Gastrocnemius medialis (tissue), 4 donors: ENCODE measurements at regions not wholly inside any gene's neighbourhood (a gene's known extent, or its start where the extent isn't known, plus 50 kb on each side); places are given as distances from the start of the nearest gene placed in this dataset.

Experiments used
- ATAC-seq, 2 donors: fragments of 150-250 bp; one replicate each; pipeline ENCODE4 v1.9.1; 2016
- DNase-seq, 2 donors: peaks; one replicate each; pipeline ENCODE4 v3.0.0-alpha.2; 2019
- H3K27ac ChIP-seq, 4 donors: fragments of 200-600 bp; sonication (generic); 1 replicate in 1 of 4; 2 replicates in 3 of 4; pipeline ENCODE4 v1.5.1; 2016 to 2018; ENCODE audit warnings: mild to moderate bottlenecking in 2 of 4, moderate library complexity in 1 of 4
- H3K27me3 ChIP-seq, 3 donors: fragments of 200-600 bp; sonication (generic) in 2 of 3; 1 replicate in 1 of 3; 2 replicates in 2 of 3; pipeline versions ENCODE4 v1.5.1 to v1.6.0; 2016 to 2019; ENCODE audit warnings: mild to moderate bottlenecking in 1 of 3, moderate library complexity in 1 of 3
- H3K36me3 ChIP-seq, 2 donors: fragments of 200-600 bp; sonication (generic) in 1 of 2; one replicate each; pipeline ENCODE4 v1.5.1; 2017 to 2018
- H3K4me1 ChIP-seq, 2 donors: fragments of 200-600 bp; sonication (generic) in 1 of 2; one replicate each; pipeline ENCODE4 v1.5.1; 2016 to 2017; ENCODE audit warnings: mild to moderate bottlenecking in 2 of 2
- H3K4me3 ChIP-seq, 4 donors: fragments of 200-600 bp; sonication (generic) in 3 of 4; 1 replicate in 1 of 4; 2 replicates in 3 of 4; pipeline ENCODE4 v1.5.1; 2016 to 2019; ENCODE audit warnings: mild to moderate bottlenecking in 2 of 4
- H3K9me3 ChIP-seq, 3 donors: fragments of 200-600 bp; sonication (generic) in 2 of 3; 1 replicate in 1 of 3; 2 replicates in 2 of 3; pipeline ENCODE4 v1.5.1; 2016 to 2019
- POLR2A ChIP-seq, 2 donors: fragments of 450-650 bp; IDR thresholded peaks; one replicate each; pipeline ENCODE4 v1.6.1; 2017; ENCODE audit warnings: antibody characterized with exemption in 2 of 2, mild to moderate bottlenecking in 2 of 2, moderate library complexity in 2 of 2
- in situ Hi-C, 4 donors: fragments of 200-750 bp; cut with MboI; loops; one replicate each; pipeline versions ENCODE4 v1.15.0 to v1.8.0; 2017; ENCODE audit warnings: low sequenced_read_pairs in 4 of 4
- intact Hi-C: fragments of 100-400 bp; cut with DNase I; formaldehyde crosslinking; loops from one replicate; pipeline ENCODE4 v1.15.1; 2023; ENCODE audit warnings: low total_unique reads
- TF ChIP-seq, protein P1 (sequence below), 5 experiments: fragments of 450-650 bp in 3 of 5; fragments of 200-600 bp in 2 of 5; sonication (generic) in 2 of 5; IDR thresholded peaks in 4 of 5; conservative IDR thresholded peaks in 1 of 5; 1 replicate in 4 of 5; 2 replicates in 1 of 5; pipeline ENCODE4 v1.5.1; 2016 to 2019; ENCODE audit warnings: antibody characterized with exemption in 5 of 5, mild to moderate bottlenecking in 3 of 5, moderate library complexity in 3 of 5

DNA sequence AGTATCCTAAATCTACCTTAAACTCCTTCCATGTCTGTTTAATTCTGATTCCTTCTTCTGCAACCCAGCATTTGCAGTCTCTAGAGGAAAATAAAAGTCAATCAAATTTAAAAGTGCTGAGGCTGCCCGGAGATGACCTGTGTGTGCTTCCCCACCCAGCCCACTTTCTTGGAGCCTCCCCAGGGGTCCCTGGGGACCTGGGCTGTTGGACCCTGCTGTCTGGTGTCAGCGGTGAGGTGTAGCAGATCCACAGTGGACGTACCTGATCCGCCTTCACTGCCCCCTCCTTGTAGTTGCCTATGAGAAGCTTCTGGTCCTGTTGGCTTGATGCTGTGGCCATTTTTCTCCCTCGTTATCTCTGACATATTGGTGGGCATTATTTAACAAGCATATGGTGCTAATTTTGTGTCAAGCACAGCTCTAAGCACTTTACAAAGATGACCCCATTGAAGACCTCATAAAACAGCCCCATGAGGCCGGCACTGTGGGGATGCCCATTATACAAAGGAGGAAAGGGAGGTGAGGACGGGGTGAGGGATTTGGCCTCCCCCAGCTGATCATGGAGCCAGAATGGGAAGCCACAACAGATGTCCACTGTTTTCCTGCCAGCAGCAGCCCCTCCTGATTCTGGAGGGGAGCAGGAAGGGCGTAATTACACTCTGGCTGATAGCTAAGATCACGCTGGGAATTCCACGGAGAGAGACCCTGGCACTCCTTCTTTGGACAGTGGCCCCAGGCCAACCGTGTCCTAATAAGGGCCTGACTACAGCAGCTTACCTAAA is 628.2 kb downstream of the CDH26 start:
- in situ Hi-C loops = no loop called here
- no peaks in the 10 kb centered on the region for H3K27me3 ChIP-seq
- no peak for DNase-seq
- H3K4me1 ChIP-seq = no peaks in the 10 kb centered on the region
- no peak overlapping the region for H3K4me3 ChIP-seq
- H3K27ac ChIP-seq = no peak overlapping the region
- intact Hi-C loops = no loop called here
- no peaks in the 10 kb centered on the region for H3K36me3 ChIP-seq
- TF ChIP-seq, protein P1, sequence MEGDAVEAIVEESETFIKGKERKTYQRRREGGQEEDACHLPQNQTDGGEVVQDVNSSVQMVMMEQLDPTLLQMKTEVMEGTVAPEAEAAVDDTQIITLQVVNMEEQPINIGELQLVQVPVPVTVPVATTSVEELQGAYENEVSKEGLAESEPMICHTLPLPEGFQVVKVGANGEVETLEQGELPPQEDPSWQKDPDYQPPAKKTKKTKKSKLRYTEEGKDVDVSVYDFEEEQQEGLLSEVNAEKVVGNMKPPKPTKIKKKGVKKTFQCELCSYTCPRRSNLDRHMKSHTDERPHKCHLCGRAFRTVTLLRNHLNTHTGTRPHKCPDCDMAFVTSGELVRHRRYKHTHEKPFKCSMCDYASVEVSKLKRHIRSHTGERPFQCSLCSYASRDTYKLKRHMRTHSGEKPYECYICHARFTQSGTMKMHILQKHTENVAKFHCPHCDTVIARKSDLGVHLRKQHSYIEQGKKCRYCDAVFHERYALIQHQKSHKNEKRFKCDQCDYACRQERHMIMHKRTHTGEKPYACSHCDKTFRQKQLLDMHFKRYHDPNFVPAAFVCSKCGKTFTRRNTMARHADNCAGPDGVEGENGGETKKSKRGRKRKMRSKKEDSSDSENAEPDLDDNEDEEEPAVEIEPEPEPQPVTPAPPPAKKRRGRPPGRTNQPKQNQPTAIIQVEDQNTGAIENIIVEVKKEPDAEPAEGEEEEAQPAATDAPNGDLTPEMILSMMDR (IDR thresholded peaks at IDR 0.05 in 4 of 5, conservative IDR thresholded peaks at IDR 0.05 in 1 of 5) = no peak
- no peak for TF ChIP-seq POLR2A (IDR thresholded peaks at IDR 0.05)
- peak; percentile 42 to 49 for ATAC-seq
- H3K9me3 ChIP-seq = no peaks in the 10 kb centered on the region

DNA sequence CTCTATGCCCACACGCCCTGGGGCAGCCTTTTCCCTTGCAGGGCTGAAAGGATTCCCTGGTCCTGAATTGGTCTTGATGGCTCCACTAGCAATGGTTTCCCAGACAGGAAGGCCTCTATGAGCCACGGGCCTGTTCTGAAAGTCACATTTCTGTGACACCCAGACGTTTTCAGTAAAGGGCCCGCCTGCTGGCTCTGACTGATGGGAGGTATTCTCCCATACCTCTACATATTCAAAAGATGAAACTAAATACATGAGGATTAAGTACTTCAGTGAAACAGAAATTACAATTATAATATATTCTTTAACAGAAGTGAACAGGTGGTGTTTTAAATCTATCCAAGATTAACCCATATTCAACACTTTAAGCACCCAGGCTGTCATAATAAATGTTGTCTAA is 629.8 kb downstream of the CDH26 start:
- Histone ChIP-seq H3K4me1 (no peaks in the 10 kb centered on the region), H3K36me3 (no peaks in the 10 kb centered on the region), H3K4me3 (no peak overlapping the region), H3K27me3 (no peaks in the 10 kb centered on the region), H3K27ac (no peak overlapping the region), H3K9me3 (no peaks in the 10 kb centered on the region)
- no peak for ATAC-seq
- no peak for TF ChIP-seq POLR2A (IDR thresholded peaks at IDR 0.05)
- TF ChIP-seq, protein P1 (IDR thresholded peaks at IDR 0.05 in 4 of 5, conservative IDR thresholded peaks at IDR 0.05 in 1 of 5) = no peak
- no peak for DNase-seq
- intact Hi-C loops (no loop called here), in situ Hi-C loops (no loop called here)

DNA sequence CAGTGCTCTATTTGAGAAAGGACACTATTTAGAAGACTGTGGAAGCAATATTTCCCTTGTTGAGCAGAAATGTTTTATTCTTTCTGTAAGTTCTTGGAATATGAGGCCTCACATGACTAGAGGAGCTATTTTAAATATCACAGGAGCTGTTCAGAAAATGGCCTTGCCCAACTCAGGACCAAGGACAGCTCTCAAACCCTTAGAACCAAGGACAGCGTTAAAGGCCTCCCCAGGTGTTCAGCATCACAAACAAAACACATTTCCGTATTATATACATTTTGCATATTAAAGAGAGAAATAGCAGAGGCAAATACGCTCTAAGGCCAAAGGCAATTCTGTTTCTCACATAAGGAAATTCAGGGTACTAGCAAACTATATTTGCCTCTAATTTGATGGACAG is 631.4 kb downstream of the CDH26 start:
- no peaks in the 10 kb centered on the region for H3K36me3 ChIP-seq
- H3K27ac ChIP-seq = no peak overlapping the region
- no peaks in the 10 kb centered on the region for H3K27me3 ChIP-seq
- no peaks in the 10 kb centered on the region for H3K9me3 ChIP-seq
- DNase-seq (no peak), ATAC-seq (no peak)
- in situ Hi-C loops (no loop called here), intact Hi-C loops (no loop called here)
- H3K4me1 ChIP-seq = no peaks in the 10 kb centered on the region
- TF ChIP-seq POLR2A (IDR thresholded peaks at IDR 0.05) = no peak
- TF ChIP-seq, protein P1 (IDR thresholded peaks at IDR 0.05 in 4 of 5, conservative IDR thresholded peaks at IDR 0.05 in 1 of 5) = no peak
- no peak overlapping the region for H3K4me3 ChIP-seq

DNA sequence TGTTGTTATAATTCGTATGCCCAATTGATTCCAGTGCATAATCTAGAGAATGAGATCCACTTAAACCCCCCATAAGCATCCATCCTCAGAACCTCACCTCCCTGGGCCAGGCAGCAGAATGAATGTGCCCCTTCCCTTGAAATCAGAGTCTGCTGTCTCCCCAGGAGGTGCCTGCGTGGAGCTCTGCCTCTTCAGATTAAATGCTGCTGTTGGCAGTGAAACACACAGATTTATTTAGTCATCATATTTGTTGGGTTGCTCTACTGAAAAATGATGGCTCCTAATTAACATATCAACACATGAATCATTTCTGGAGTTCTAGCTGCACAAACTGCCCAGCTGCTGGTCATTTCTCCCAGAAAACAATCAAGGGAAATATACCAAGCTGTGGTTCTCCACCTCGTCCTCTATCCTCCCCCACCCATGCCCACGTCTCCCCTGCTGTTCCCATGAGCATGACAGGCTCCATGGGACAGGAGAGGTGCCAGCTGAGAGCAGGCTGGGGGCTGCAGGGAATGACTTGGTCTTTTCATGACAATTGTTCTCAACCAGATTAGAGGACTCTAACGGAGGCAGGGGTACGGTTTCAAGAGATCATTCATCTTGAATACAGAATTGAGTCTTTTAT is 633.1 kb downstream of the CDH26 start:
- H3K27ac ChIP-seq = no peak overlapping the region
- in situ Hi-C loops (no loop called here), intact Hi-C loops (no loop called here)
- no peaks in the 10 kb centered on the region for H3K27me3 ChIP-seq
- no peaks in the 10 kb centered on the region for H3K9me3 ChIP-seq
- no peaks in the 10 kb centered on the region for H3K36me3 ChIP-seq
- no peak overlapping the region for H3K4me3 ChIP-seq
- no peaks in the 10 kb centered on the region for H3K4me1 ChIP-seq
- ATAC-seq (no peak), DNase-seq (no peak)
- TF ChIP-seq, protein P1 (IDR thresholded peaks at IDR 0.05 in 4 of 5, conservative IDR thresholded peaks at IDR 0.05 in 1 of 5) = no peak
- no peak for TF ChIP-seq POLR2A (IDR thresholded peaks at IDR 0.05)
